Endodermal cell (in vitro differentiated cells): ENCODE measurements at regions not wholly inside any gene's neighbourhood (a gene's known extent, or its start where the extent isn't known, plus 50 kb on each side); places are given as distances from the start of the nearest gene placed in this dataset.
"Not testable (repeated sequence)": the region's sequence is repeated elsewhere in the genome, so short reads cannot be mapped to it uniquely, and the experiment has no call there.

Source experiments
- DNase-seq: peaks from one replicate; pipeline ENCODE4 v3.0.0-alpha.2; 2017
- H3K27ac ChIP-seq: 2 replicates; pipeline ENCODE4 v1.5.1; 2013; ENCODE audit warnings: mild to moderate bottlenecking, low read depth, low read length, moderate library complexity
- H3K27me3 ChIP-seq: 2 replicates; pipeline ENCODE4 v1.6.1; 2013; ENCODE audit warnings: mild to moderate bottlenecking, low read length, moderate library complexity; ENCODE audit not compliant: insufficient read depth, control insufficient read depth, poor library complexity, severe bottlenecking
- H3K36me3 ChIP-seq: 2 replicates; pipeline ENCODE4 v1.7.0; 2013; ENCODE audit warnings: mild to moderate bottlenecking, low read length, moderate library complexity; ENCODE audit not compliant: control insufficient read depth, insufficient read depth
- H3K4me1 ChIP-seq: one replicate; pipeline ENCODE4 v1.7.0; 2013; ENCODE audit warnings: low read length; ENCODE audit not compliant: control insufficient read depth, insufficient read depth
- H3K4me3 ChIP-seq: 2 replicates; pipeline ENCODE4 v1.5.1; 2013; ENCODE audit warnings: mild to moderate bottlenecking, low read length, moderate library complexity
- H3K9ac ChIP-seq: 2 replicates; pipeline ENCODE4 v1.6.1; 2013; ENCODE audit warnings: mild to moderate bottlenecking, low read length, moderate library complexity; ENCODE audit not compliant: poor library complexity, severe bottlenecking; ENCODE audit errors: extremely low read depth
- H3K9me3 ChIP-seq: 2 replicates; pipeline ENCODE4 v1.6.1; 2013; ENCODE audit warnings: mild to moderate bottlenecking, low read length, moderate library complexity; ENCODE audit not compliant: control insufficient read depth
- H3K27ac Mint-ChIP-seq: 2 replicates; pipeline ENCODE4 v1.8.0; 2020; ENCODE audit warnings: mixed read lengths
- H3K27me3 Mint-ChIP-seq: 2 replicates; pipeline ENCODE4 v1.8.0; 2021; ENCODE audit warnings: mild to moderate bottlenecking, mixed read lengths; ENCODE audit not compliant: insufficient read depth
- H3K36me3 Mint-ChIP-seq: 2 replicates; pipeline ENCODE4 v1.8.0; 2020; ENCODE audit warnings: low read depth, mixed read lengths
- H3K4me1 Mint-ChIP-seq: 2 replicates; pipeline ENCODE4 v1.8.0; 2020; ENCODE audit warnings: mixed read lengths
- H3K4me3 Mint-ChIP-seq: 2 replicates; pipeline ENCODE4 v1.8.0; 2020; ENCODE audit warnings: mild to moderate bottlenecking, moderate library complexity, mixed read lengths
- H3K9me3 Mint-ChIP-seq: 2 replicates; pipeline ENCODE4 v1.8.0; 2020; ENCODE audit warnings: mild to moderate bottlenecking, mixed read lengths
- WGBS, 2 experiments: methylation state at CpG; one replicate each; pipeline versions ENCODE4 v1.1.5 to v1.1.7; 2013; ENCODE audit warnings: missing lambda C conversion rate in 2 of 2, mixed read lengths in 1 of 2; ENCODE audit not compliant: insufficient coverage in 1 of 2, insufficient read length in 1 of 2; 5-methylcytosine and 5-hydroxymethylcytosine counted together
- TF ChIP-seq, protein P1 (sequence below): fragments of 200-600 bp; sonication (generic); conservative IDR thresholded peaks from 2 replicates; pipeline ENCODE4 v1.5.0; 2021; ENCODE audit warnings: antibody characterized with exemption, mild to moderate bottlenecking

DNA sequence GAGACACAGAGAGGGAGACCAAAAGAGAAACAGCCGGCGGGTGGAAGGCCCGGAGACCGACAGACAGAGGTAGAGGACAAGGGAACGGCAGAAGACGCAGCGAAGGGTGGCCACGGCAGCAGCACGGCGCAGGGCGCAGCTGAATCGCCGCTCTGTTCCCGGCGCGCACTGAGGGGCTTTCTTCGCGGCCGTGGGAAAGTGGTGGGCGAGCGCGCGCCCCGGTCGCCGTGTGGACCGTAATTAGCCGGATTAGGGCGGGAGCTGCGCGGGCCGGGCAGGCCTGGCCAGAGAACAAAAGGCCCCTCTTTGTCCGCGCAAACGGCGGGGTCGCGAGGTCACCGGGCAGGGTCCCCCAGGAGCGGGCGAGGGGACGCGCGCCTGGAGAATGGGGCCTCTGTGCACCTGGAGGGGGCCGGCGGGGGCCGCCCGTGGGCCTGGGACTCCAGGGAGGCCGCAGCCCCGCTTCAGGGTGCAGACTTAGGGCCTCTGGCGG lies 158.3 kb downstream of the ZFP36L2 start:
- no peak overlapping the region for H3K4me3 ChIP-seq
- peak; percentile 61 for DNase-seq
- H3K27ac ChIP-seq, result peak overlapping the region; percentile 61
- H3K9me3 ChIP-seq, result peaks cover 8% of the 10 kb centered on the region
- H3K27me3 Mint-ChIP-seq, result peaks cover 16% of the 10 kb centered on the region
- no peaks in the 10 kb centered on the region for H3K36me3 ChIP-seq
- TF ChIP-seq, protein P1, sequence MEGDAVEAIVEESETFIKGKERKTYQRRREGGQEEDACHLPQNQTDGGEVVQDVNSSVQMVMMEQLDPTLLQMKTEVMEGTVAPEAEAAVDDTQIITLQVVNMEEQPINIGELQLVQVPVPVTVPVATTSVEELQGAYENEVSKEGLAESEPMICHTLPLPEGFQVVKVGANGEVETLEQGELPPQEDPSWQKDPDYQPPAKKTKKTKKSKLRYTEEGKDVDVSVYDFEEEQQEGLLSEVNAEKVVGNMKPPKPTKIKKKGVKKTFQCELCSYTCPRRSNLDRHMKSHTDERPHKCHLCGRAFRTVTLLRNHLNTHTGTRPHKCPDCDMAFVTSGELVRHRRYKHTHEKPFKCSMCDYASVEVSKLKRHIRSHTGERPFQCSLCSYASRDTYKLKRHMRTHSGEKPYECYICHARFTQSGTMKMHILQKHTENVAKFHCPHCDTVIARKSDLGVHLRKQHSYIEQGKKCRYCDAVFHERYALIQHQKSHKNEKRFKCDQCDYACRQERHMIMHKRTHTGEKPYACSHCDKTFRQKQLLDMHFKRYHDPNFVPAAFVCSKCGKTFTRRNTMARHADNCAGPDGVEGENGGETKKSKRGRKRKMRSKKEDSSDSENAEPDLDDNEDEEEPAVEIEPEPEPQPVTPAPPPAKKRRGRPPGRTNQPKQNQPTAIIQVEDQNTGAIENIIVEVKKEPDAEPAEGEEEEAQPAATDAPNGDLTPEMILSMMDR, result no peak
- H3K4me3 Mint-ChIP-seq, result peak overlapping the region; percentile 32
- 93 to 95% methylated on average over 32 to 51 of the region's 51 CpGs for WGBS, 2 experiments
- H3K9me3 Mint-ChIP-seq, result peaks cover 7% of the 10 kb centered on the region
- H3K4me1 ChIP-seq, result no peaks in the 10 kb centered on the region
- no peak overlapping the region for H3K9ac ChIP-seq
- no peak overlapping the region for H3K27ac Mint-ChIP-seq
- peaks cover 2% of the 10 kb centered on the region for H3K36me3 Mint-ChIP-seq
- H3K27me3 ChIP-seq, result no peaks in the 10 kb centered on the region
- peaks cover 8% of the 10 kb centered on the region for H3K4me1 Mint-ChIP-seq

DNA sequence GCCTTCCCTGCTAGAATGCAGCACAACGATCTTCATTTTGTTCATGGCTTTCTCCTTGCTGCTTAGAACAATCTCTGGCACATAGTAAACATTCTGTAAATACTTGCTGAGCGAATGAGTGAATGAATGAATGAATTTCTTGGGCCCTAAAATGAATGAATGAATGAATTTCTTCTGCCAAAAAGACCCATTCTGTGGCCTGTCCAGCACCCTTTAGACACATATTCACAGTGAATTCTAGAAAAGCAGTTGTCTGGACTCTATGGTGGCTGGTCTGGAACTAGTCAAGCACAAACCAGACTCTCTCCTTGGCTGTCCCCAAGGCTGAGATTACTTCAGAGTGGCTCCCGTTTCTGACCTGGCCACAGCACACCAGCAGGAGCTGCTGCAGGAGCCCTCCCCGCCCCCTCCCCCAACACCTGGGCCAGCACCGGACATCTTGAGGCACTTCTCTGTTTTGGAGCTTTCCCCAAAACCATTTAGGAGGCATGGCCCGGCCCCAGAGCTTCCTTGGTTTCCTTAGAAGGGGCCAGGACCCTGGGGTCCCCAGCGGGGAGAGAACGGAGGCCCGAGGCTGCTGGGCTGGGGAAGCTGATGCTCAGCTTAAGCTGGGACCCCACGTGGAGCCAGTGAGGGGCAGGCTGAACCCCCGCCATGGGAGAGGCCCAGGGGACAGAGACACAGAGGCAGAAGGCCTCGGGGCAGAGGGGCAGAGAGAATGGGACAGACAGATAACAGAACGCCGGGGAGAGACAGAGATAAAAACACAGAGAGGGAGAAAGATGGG lies 159.0 kb downstream of the ZFP36L2 start:
- Histone ChIP-seq H3K36me3 (no peaks in the 10 kb centered on the region), H3K4me3 (no peak overlapping the region), H3K27me3 (no peaks in the 10 kb centered on the region), H3K4me1 (no peaks in the 10 kb centered on the region), H3K27ac (peak overlapping the region; percentile 61), H3K9me3 (peaks cover 8% of the 10 kb centered on the region), H3K9ac (no peak overlapping the region)
- 90 to 94% methylated on average over 7 to 14 of the region's 14 CpGs for WGBS, 2 experiments
- peak overlapping the region; percentile 32 for H3K4me3 Mint-ChIP-seq
- peaks cover 2% of the 10 kb centered on the region for H3K36me3 Mint-ChIP-seq
- no peak for DNase-seq
- peaks cover 7% of the 10 kb centered on the region for H3K9me3 Mint-ChIP-seq
- TF ChIP-seq, protein P1, result no peak
- peaks cover 16% of the 10 kb centered on the region for H3K27me3 Mint-ChIP-seq
- peaks cover 8% of the 10 kb centered on the region for H3K4me1 Mint-ChIP-seq
- no peak overlapping the region for H3K27ac Mint-ChIP-seq

DNA sequence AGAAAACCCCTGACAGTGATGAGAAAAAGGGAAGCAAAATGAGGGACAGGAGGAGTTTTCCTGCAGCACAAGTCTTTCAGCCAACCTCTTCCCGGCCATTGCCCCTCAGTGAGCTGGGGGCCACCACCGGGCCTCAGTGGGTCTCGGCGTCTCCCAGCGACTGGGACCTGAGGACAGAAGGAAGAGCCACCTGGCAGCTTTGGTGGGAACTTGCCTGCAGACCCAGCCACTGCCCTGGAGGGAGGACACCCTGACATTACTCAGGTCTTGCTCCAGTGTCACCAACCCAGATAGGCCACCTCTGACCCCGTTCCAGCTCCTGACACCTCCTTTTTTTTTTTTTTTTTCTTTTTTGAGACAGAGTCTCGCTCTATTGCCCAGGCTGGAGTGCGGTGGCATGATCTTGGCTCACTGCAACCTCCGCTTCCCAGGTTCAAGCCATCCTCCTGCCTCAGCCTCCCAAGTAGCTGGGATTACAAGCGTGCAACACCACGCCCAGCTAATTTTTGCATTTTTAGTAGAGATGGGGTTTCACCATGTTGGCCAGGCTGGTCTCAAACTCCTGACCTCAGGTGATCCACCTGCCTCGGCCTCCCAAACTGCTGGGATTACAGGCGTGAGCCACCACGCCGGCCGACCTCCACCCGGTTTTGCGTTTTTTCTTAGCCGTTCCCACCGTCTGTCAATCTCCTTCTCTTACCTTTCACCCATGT lies 159.7 kb downstream of the ZFP36L2 start:
- Mint-ChIP-seq H3K27me3 (peaks cover 19% of the 10 kb centered on the region), H3K9me3 (peaks cover 14% of the 10 kb centered on the region)
- H3K9me3 ChIP-seq, result peaks cover 13% of the 10 kb centered on the region
- H3K36me3 Mint-ChIP-seq, DNase-seq, H3K27ac Mint-ChIP-seq, H3K27me3 ChIP-seq, H3K4me1 Mint-ChIP-seq, H3K36me3 ChIP-seq, H3K4me3 ChIP-seq, H3K4me1 ChIP-seq, H3K9ac ChIP-seq, H3K4me3 Mint-ChIP-seq, H3K27ac ChIP-seq: not testable (repeated sequence)
- 87 to 94% methylated on average over 13 to 20 of the region's 20 CpGs for WGBS, 2 experiments
